ENCODE measurements at regions not wholly inside any gene's neighbourhood (a gene's known extent, or its start where the extent isn't known, plus 50 kb on each side); places are given as distances from the start of the nearest gene placed in this dataset.
A peak's percentile ranks its signal among the peaks of the same experiment; 100 is the strongest.

DNA sequence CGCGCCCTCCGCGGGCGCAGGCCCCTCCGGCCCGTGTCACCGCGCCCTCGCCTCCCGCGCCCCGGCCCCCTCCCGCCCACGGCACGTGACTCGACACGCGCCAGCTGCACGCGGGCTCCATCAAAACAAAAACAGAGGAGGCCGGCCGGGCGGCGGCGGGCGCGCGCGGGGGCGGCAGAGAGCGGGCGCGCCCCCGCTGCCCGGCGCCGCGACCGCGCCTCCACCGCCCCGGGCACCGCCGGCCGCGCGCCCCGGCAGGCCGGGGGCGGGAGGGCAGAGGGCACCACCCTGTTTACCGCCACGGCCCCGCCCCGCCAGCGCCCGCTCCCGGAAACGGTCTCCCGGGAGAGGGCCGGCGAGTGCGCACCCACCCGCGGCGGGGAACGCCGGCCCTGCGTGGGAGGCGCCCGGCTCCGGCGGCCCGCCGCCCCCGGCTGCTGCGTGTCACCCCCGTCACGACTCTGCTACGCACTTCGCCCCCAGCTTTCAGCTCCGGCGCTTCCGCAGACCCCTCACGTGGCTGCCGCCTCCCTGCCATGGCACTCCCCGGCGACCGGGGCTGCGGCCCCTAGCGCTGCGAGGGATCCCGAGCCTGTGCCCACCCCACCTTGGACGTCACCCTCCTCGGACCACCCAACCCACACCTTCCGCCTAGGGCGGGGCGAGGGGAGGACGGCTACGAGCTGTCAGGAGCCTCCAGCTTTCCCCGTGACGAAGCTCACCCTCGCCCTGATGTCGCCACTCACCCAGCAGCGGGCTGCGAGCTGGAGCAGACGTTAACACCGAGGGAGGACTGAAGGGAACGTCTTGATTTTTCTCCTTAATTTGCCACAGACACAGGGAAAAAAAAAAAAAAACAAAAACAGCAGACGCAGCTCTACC lies 221.6 kb upstream of the MKLN1 start:
- no peaks in the 10 kb centered on the region for H3K36me3 ChIP-seq
- peaks cover 6 to 13% of the 10 kb centered on the region in 2 donors for H3K4me1 ChIP-seq
- no peaks in the 10 kb centered on the region for H3K27me3 ChIP-seq
- peak; percentile 79 to 85 for DNase-seq
- TF ChIP-seq CTCF (IDR thresholded peaks at IDR 0.05) (peak in 2 of 4 experiments; percentile 6 to 10), POLR2A (IDR thresholded peaks at IDR 0.05) (peak; percentile 71 to 87)
- H3K4me3 ChIP-seq: peak overlapping the region; percentile 98 to 100
- H3K9me3 ChIP-seq: no peaks in the 10 kb centered on the region
- peak overlapping the region; percentile 99 to 100 for H3K27ac ChIP-seq
- intact Hi-C loops (cut with DNase I; ENCODE audit: low total_unique reads): no loop called here

DNA sequence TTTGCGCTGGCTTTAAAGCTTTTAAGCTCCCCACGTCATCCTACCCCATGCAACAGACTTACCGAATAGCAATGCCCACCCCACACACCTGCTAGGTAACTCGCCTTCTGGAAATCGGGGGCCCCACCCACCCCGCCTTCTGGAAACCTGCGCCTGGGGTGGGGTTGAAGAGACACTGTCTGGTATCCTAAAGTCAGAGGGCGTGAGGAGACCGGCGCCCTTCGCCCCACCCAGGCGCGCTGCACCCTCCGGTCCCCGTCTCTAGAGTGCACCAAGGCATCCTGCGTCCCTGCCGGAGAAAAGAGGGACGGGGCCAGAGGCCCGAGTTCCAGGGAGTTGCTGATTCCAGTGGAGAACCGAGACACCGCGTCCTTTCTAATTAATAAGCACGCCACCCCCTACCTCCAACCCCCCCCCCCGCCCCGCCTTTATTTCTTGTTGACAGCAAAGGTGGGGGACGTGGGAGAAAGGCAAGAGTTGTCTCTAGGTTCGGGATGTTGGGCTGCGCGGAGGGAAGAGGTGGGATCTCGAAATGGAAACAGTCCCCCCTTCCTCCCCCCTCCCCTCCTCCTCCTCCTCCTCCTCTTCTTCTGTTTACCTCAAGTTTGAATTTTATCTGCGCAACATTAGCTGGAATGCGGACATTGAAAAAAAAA lies 220.9 kb upstream of the MKLN1 start:
- Histone ChIP-seq H3K4me3 (peak overlapping the region; percentile 98 to 100), H3K27ac (peak overlapping the region; percentile 99 to 100), H3K9me3 (no peaks in the 10 kb centered on the region), H3K4me1 (peaks cover 6 to 13% of the 10 kb centered on the region in 2 donors), H3K36me3 (no peaks in the 10 kb centered on the region), H3K27me3 (no peaks in the 10 kb centered on the region)
- TF ChIP-seq CTCF (IDR thresholded peaks at IDR 0.05) (no peak), POLR2A (IDR thresholded peaks at IDR 0.05) (no peak)
- DNase-seq: peak; percentile 55 to 78
- intact Hi-C loops (cut with DNase I; ENCODE audit: low total_unique reads): no loop called here

GRCh38 chr7:131107337-131108211 lies 220.1 kb upstream of the MKLN1 start:
- Histone ChIP-seq H3K27me3 (no peaks in the 10 kb centered on the region), H3K27ac (peak overlapping the region; percentile 99 to 100), H3K4me3 (peak overlapping the region; percentile 98 to 100), H3K36me3 (no peaks in the 10 kb centered on the region), H3K4me1 (peaks cover 6 to 13% of the 10 kb centered on the region in 2 donors), H3K9me3 (no peaks in the 10 kb centered on the region)
- intact Hi-C loops (cut with DNase I; ENCODE audit: low total_unique reads): no loop called here
- peak; percentile 84 to 95 for TF ChIP-seq POLR2A (IDR thresholded peaks at IDR 0.05)
- TF ChIP-seq CTCF (IDR thresholded peaks at IDR 0.05): peak in 2 of 4 experiments; percentile 7 to 24
- peak; percentile 64 to 83 for DNase-seq

GRCh38 chr7:131108212-131108940 lies 219.3 kb upstream of the MKLN1 start:
- intact Hi-C loops (cut with DNase I; ENCODE audit: low total_unique reads): no loop called here
- Histone ChIP-seq H3K4me3 (peak overlapping the region; percentile 98 to 100), H3K9me3 (no peaks in the 10 kb centered on the region), H3K27me3 (no peaks in the 10 kb centered on the region), H3K36me3 (no peaks in the 10 kb centered on the region), H3K27ac (peak overlapping the region; percentile 99 to 100), H3K4me1 (peaks cover 6 to 11% of the 10 kb centered on the region in 2 donors)
- DNase-seq: no peak
- TF ChIP-seq POLR2A (IDR thresholded peaks at IDR 0.05) (no peak), CTCF (IDR thresholded peaks at IDR 0.05) (no peak)
